Chondrocyte (in vitro differentiated cells): ENCODE measurements at regions not wholly inside any gene's neighbourhood (a gene's known extent, or its start where the extent isn't known, plus 50 kb on each side); places are given as distances from the start of the nearest gene placed in this dataset.

ENCODE experiments used
- DNase-seq: peaks from one replicate; pipeline ENCODE4 v3.0.0; 2021; ENCODE audit warnings: mixed read lengths, low spot score
- H3K27ac Mint-ChIP-seq: one replicate; pipeline ENCODE4 v1.8.0; 2021; ENCODE audit warnings: mild to moderate bottlenecking, moderate library complexity, mixed read lengths; ENCODE audit not compliant: unreplicated experiment
- H3K27me3 Mint-ChIP-seq: 2 replicates; pipeline ENCODE4 v1.8.0; 2021; ENCODE audit warnings: low read depth, mixed read lengths
- H3K36me3 Mint-ChIP-seq: 2 replicates; pipeline ENCODE4 v1.8.0; 2021; ENCODE audit warnings: low read depth, mixed read lengths
- H3K4me1 Mint-ChIP-seq: 2 replicates; pipeline ENCODE4 v1.8.0; 2021; ENCODE audit warnings: low read depth, mild to moderate bottlenecking, mixed read lengths
- H3K4me3 Mint-ChIP-seq: one replicate; pipeline ENCODE4 v1.8.0; 2021; ENCODE audit warnings: mild to moderate bottlenecking, moderate library complexity, mixed read lengths; ENCODE audit not compliant: unreplicated experiment
- H3K9me3 Mint-ChIP-seq: 2 replicates; pipeline ENCODE4 v1.8.0; 2021; ENCODE audit warnings: low read depth, mixed read lengths
- CTCF ChIP-seq: fragments of 200-600 bp; sonication (generic); IDR thresholded peaks from 2 replicates; pipeline ENCODE4 v1.5.0; 2021; ENCODE audit warnings: antibody characterized with exemption, mild to moderate bottlenecking, moderate library complexity

- no peak for TF ChIP-seq CTCF
- no peaks in the 10 kb centered on the region for H3K9me3 Mint-ChIP-seq
- DNase-seq, result no peak
- H3K27ac Mint-ChIP-seq, result no peak overlapping the region
- no peaks in the 10 kb centered on the region for H3K27me3 Mint-ChIP-seq
- H3K36me3 Mint-ChIP-seq, result no peaks in the 10 kb centered on the region
- peaks cover 11% of the 10 kb centered on the region for H3K4me1 Mint-ChIP-seq
- H3K4me3 Mint-ChIP-seq, result no peak overlapping the region
Observed at GRCh38 chr5:58239045-58239444, 220.8 kb downstream of the PLK2 start.

- Mint-ChIP-seq H3K27me3 (no peaks in the 10 kb centered on the region), H3K4me3 (no peak overlapping the region), H3K36me3 (no peaks in the 10 kb centered on the region), H3K9me3 (no peaks in the 10 kb centered on the region), H3K4me1 (peaks cover 9% of the 10 kb centered on the region), H3K27ac (no peak overlapping the region)
- TF ChIP-seq CTCF, result no peak
- DNase-seq, result no peak
Observed at GRCh38 chr5:58236498-58236897, 223.4 kb downstream of the PLK2 start.

- Mint-ChIP-seq H3K36me3 (no peaks in the 10 kb centered on the region), H3K27me3 (no peaks in the 10 kb centered on the region), H3K4me1 (peaks cover 9% of the 10 kb centered on the region), H3K9me3 (no peaks in the 10 kb centered on the region), H3K4me3 (no peak overlapping the region), H3K27ac (no peak overlapping the region)
- TF ChIP-seq CTCF, result no peak
- no peak for DNase-seq
Observed at GRCh38 chr5:58235299-58235698, 224.6 kb downstream of the PLK2 start.

GRCh38 chr5:58232130-58232529 is 227.8 kb downstream of the PLK2 start:
- peaks cover 6% of the 10 kb centered on the region for H3K4me1 Mint-ChIP-seq

GRCh38 chr5:58231041-58231440 is 228.8 kb downstream of the PLK2 start:
- Mint-ChIP-seq H3K27me3 (no peaks in the 10 kb centered on the region), H3K4me3 (no peak overlapping the region), H3K36me3 (no peaks in the 10 kb centered on the region), H3K9me3 (peaks cover 4% of the 10 kb centered on the region), H3K4me1 (peaks cover 10% of the 10 kb centered on the region), H3K27ac (no peak overlapping the region)
- no peak for TF ChIP-seq CTCF
- DNase-seq, result no peak

More at GRCh38 chr5:58232130-58232529, 227.8 kb downstream of the PLK2 start:
- Mint-ChIP-seq H3K4me3 (no peak overlapping the region), H3K9me3 (no peaks in the 10 kb centered on the region), H3K27ac (no peak overlapping the region), H3K27me3 (no peaks in the 10 kb centered on the region), H3K36me3 (no peaks in the 10 kb centered on the region)
- no peak for DNase-seq
- TF ChIP-seq CTCF, result no peak
